ENCODE measurements at regions not wholly inside any gene's neighbourhood (a gene's known extent, or its start where the extent isn't known, plus 50 kb on each side); places are given as distances from the start of the nearest gene placed in this dataset.

GRCh38 chr21:35770101-35770945 lies 290.0 kb downstream of the SETD4 start:
- no peak for DNase-seq (ENCODE audit: low read depth in 3 of 3, low spot score in 2 of 3)

- no peak for DNase-seq (ENCODE audit: low read depth in 3 of 3, low spot score in 2 of 3)
Measured at GRCh38 chr21:35768187-35768586, 292.1 kb downstream of the SETD4 start.

- DNase-seq (ENCODE audit: low read depth in 3 of 3, low spot score in 2 of 3) = no peak
Measured at GRCh38 chr21:35764586-35764985, 295.7 kb downstream of the SETD4 start.

DNA sequence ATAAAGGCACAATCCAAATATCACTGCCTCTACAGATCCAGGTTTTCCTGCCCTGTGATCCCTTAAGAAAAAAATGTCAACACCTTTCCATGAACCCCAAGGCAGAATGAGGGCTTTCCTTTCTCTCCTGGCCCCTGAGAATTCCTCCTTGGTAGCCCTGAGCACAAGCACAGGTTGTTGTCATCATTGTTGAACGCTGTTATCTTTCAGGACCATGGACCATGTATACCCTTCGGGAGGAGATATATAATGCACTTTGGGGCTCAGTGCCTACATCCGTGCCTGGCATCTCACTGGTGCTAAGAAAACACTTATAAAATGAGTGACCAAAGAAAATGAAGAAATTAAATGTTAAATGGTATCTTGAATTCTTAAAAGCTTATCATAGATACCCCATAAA lies 296.2 kb downstream of the SETD4 start:
- DNase-seq (ENCODE audit: low read depth in 3 of 3, low spot score in 2 of 3) = no peak

GRCh38 chr21:35754583-35754982 lies 305.7 kb downstream of the SETD4 start:
- no peak for DNase-seq (ENCODE audit: low read depth in 3 of 3, low spot score in 2 of 3)

- DNase-seq (ENCODE audit: low read depth in 3 of 3, low spot score in 2 of 3) = no peak
Measured at GRCh38 chr21:35753308-35753707, 307.0 kb downstream of the SETD4 start.

DNA sequence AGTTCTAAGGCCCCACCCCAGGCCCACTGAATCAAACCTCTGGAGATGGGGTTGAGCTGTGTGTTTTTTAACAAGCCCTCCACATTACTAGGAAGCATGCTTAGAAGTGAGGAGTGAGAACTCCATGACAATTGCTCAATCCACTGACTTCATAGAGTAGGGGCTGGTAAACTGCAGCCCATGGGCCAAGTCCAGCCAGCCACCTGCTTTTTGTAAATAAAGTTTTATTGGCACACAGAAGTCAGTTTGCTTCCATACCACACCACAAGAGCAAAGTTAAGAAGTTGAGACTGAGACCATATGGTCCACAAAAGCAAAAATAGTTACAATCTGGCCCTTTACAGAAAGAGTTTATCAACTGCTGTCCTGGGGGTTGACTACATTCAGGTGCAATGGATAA lies 309.2 kb downstream of the SETD4 start:
- no peak for DNase-seq (ENCODE audit: low read depth in 3 of 3, low spot score in 2 of 3)

DNA sequence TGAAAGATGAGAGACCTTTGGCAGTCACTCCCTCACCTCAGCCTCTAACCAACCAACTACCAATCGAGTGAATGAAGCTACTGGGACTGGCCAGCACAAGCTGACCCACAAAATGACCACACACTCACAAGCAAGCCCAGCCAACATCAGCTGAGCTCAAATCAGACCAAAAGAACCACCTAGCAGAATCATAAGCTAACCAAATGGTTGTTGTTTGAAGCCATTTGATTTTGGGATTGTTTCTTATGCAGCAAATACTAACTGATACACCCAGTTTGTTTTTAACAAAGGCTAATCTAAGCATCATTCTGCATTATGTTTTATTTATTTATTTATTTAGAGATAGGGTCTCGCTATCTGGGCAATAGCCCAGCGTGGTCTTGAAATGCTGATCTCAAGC lies 310.4 kb downstream of the SETD4 start:
- DNase-seq (ENCODE audit: low read depth in 3 of 3, low spot score in 2 of 3) = no peak

- DNase-seq (ENCODE audit: low read depth in 3 of 3, low spot score in 2 of 3) = no peak
Measured at GRCh38 chr21:35748678-35749314, 311.5 kb downstream of the SETD4 start.

DNA sequence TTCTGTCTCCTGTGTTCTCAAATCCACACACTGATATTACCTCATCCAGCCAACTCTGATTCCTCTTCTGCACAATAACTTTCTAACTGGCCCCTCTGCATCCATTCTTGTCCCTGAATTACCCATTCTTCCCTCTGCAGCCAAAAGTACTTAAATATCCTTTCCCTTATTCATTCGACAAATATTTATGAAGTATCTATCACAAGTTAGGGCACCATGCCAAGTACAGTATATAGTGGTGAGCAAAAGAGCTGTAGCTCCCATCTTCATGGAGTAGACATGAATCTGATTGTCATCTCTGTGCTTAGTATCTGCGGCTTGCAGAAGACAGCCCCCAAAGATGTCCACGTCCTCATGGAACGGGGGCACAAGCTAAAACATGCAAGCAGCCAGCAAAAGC lies 316.8 kb downstream of the SETD4 start:
- no peak for DNase-seq (ENCODE audit: low read depth in 3 of 3, low spot score in 2 of 3)

GRCh38 chr21:35738347-35738961 lies 321.9 kb downstream of the SETD4 start:
- no peak for DNase-seq (ENCODE audit: low read depth in 3 of 3, low spot score in 2 of 3)

DNA sequence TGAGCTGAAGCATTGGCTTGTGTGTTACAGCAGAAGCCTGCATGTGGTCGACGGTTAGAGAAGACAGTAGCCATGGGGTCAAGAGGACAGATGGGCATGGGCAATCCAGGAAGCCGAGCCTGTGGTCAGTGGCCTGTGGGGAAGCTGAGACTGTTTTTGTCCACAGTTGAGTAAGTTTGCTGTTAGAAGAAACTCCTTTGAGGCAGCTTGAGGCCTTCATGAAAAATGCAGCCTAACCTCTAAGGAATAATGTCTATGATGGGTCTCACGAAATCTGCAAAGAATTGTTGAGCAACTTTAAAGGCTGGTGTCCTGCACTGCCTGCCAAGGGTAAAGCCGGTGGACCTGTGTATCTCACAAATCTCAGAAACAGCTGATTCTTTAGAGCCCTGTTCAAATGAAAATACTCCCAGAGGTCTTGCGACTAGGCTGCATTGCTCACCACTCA lies 322.4 kb downstream of the SETD4 start:
- no peak for DNase-seq (ENCODE audit: low read depth in 3 of 3, low spot score in 2 of 3)

DNA sequence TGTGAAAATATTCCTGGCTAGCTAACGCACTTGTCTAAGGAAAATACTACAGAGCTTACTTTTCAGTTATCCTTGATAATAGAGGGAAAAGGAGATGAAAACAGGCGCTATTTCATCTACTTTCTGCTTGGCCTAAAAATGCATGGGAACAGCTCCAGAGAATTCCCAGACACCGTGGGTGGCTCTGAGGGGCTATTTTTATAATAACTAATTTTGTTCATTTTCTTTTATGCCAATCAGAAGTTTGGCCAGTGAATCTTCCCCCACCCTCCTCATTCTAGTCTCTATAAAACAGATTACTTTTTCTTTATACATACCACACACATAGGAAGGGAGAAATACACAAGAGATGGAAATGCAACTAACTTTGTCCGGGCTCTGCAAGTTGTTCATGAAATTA lies 322.9 kb downstream of the SETD4 start:
- DNase-seq (ENCODE audit: low read depth in 3 of 3, low spot score in 2 of 3) = no peak

- DNase-seq (ENCODE audit: low read depth in 3 of 3, low spot score in 2 of 3) = no peak
Measured at GRCh38 chr21:35732788-35733187, 327.5 kb downstream of the SETD4 start.

- DNase-seq (ENCODE audit: low read depth in 3 of 3, low spot score in 2 of 3) = no peak
Measured at GRCh38 chr21:35730325-35730724, 330.0 kb downstream of the SETD4 start.

DNA sequence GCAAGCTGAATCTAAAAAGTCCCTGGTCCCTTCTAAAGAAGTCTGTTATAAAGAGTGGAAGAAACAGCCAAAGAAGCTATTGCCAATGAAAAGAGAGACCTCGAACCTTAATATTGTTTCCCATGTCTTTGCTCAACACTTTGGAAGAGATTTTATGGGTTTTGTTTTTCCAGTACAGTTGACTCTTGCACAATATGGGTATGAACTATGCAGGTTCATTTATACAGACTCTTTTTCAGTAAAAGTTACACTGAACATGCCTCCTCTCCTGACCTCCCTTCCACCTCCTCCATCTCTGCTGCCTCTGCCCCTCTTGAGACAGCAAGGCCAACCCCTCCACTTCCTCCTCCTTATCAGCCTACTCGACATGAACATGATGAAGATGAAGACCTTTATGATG lies 332.5 kb downstream of the SETD4 start:
- no peak for DNase-seq (ENCODE audit: low read depth in 3 of 3, low spot score in 2 of 3)

DNA sequence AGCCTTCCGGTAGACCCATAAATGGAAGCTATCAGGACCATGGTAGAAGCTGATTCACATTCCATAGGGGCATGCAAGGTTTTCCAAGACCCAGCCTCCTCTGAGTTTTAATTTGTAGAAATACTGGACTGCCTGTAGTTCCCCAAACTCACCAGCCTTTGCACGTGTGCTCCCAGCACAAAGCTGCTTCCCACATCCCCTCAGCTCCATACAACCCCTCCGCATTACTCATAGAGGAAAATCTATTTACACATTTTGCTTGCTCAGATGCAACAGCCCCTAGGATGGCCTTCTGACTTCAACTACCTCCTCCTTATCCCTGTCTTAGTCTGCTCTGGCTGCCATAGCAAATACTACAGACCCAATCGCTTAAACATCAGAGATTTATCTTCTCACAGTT lies 336.2 kb downstream of the SETD4 start:
- no peak for DNase-seq (ENCODE audit: low read depth in 3 of 3, low spot score in 2 of 3)

DNA sequence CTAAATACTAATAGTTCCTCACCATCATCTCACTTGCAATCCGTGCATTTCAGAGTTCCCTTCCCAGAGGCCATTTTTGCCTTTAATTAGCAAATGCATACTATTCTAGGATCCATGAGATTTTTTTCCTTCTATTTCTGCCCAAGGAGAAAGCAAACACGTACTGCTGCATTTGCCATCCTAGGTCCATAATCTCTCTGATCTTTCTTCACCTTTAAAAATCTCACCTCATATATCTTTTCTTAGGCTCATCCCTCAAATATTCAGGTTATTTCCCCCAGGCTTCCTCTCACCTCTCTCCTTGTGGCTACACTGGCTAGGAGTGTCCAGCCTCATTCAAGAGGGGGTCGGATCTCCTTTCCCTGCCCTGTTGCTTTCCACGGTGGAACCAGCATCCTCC lies 338.6 kb downstream of the SETD4 start:
- no peak for DNase-seq (ENCODE audit: low read depth in 3 of 3, low spot score in 2 of 3)

DNA sequence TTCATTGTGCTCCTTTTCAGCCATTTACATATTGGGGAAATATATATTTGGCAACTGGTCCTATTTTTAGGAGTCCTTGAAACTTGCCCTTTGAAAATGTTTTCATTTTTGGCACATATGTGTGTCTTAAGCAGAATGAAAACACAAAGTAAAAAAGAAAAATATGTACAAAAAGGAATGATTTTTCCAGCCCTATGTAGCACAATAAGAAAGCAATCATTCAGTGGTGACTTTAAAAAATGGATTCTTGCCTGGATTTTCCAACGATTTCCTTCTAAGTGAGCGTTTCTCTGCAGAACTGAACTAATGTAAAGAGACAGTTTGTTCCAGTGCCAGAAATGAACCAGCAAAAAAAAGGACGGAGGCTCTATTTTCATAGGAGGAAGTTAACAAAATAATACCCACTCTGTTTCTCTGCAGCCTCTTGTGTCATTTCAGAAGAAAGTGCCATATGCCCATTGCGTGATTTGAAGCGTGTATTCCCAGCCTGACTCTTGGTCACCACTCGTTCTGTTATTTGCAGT lies 340.1 kb downstream of the SETD4 start:
- no peak for DNase-seq (ENCODE audit: low read depth in 3 of 3, low spot score in 2 of 3)

GRCh38 chr21:35719080-35719479 lies 341.2 kb downstream of the SETD4 start:
- no peak for DNase-seq (ENCODE audit: low read depth in 3 of 3, low spot score in 2 of 3)

DNA sequence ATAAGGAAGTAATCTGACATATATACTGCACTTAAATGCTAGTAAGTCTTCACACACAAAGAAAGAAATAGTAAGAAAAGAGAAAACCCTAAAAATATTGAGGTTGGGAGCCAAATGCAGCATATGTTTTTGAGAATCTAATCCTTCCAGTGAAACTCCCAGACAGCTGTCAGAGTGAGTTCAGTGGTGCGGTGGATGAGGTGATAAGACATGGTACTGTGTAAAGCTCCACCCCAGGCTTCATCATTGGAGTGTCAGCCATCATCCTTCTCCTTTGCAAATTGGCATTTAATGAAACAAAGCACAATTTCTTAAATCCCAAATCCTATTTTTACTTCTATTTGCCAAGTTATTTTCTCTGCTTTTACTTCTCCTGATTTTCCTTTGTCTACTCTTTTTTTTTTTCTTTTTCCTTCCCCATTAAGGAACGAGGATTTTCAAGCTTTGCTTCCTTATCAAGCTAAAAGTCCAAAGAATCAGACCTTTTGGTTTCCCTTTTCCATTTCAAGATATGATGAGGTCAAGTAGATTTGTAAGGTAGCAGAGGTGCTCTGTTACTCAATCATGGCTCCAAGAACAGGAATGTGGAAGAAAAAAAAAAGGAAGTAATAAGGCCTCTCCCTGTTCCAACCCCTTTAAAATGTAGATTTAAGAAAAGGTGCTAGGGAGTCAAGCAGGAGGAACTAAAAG lies 343.3 kb downstream of the SETD4 start:
- DNase-seq (ENCODE audit: low read depth in 3 of 3, low spot score in 2 of 3) = no peak

Data from right renal cortex interstitium (tissue), 3 donors.